Prostate gland (tissue), 2 donors: ENCODE measurements at regions not wholly inside any gene's neighbourhood (a gene's known extent, or its start where the extent isn't known, plus 50 kb on each side); places are given as distances from the start of the nearest gene placed in this dataset.

ENCODE experiments used
- CTCF ChIP-seq, 4 experiments: fragments of 200-600 bp in 2 of 4; fragments of 450-650 bp in 2 of 4; sonication (generic) in 2 of 4; IDR thresholded peaks; 1 replicate in 3 of 4; 2 replicates in 1 of 4; pipeline ENCODE4 v1.5.1; 2016 to 2019; ENCODE audit warnings: antibody characterized with exemption in 4 of 4, mild to moderate bottlenecking in 2 of 4, moderate library complexity in 2 of 4
- POLR2A ChIP-seq: fragments of 450-650 bp; IDR thresholded peaks from one replicate; pipeline ENCODE4 v1.6.1; 2016; ENCODE audit warnings: antibody characterized with exemption, mild to moderate bottlenecking
- POLR2AphosphoS5 ChIP-seq: sonication (generic); formaldehyde crosslinking; IDR thresholded peaks from one replicate; pipeline ENCODE4 v1.6.1; 2017; ENCODE audit warnings: antibody characterized with exemption

GRCh38 chr5:72611118-72611730 is 104.0 kb upstream of the ZNF366 start:
- TF ChIP-seq CTCF (IDR thresholded peaks at IDR 0.05) (peak; percentile 54 to 78 (median 76)), POLR2A (no peak), POLR2AphosphoS5 (no peak)
